H1 (cell line): ENCODE measurements at regions not wholly inside any gene's neighbourhood (a gene's known extent, or its start where the extent isn't known, plus 50 kb on each side); places are given as distances from the start of the nearest gene placed in this dataset.

Source experiments
- CHD1 ChIP-seq: IDR thresholded peaks from 2 replicates; pipeline ENCODE4 v1.6.1; 2012; ENCODE audit warnings: low read depth, low read length, improper control_type of control experiment
- EZH2 ChIP-seq: fragments of 200-600 bp; sonication (generic); IDR thresholded peaks from 2 replicates; pipeline ENCODE4 v1.7.1; 2012; ENCODE audit warnings: low read depth, mild to moderate bottlenecking, moderate library complexity, low read length, inconsistent platforms; ENCODE audit not compliant: severe bottlenecking
- MAFK ChIP-seq: IDR thresholded peaks from 2 replicates; pipeline ENCODE4 v1.6.1; 2012; ENCODE audit warnings: low read depth, mild to moderate bottlenecking, improper control_type of control experiment, low read length
- MAX ChIP-seq: IDR thresholded peaks from 2 replicates; pipeline ENCODE4 v1.6.1; 2012; ENCODE audit warnings: inconsistent platforms
- POLR2A ChIP-seq, 2 experiments: IDR thresholded peaks; 1 replicate in 1 of 2; 2 replicates in 1 of 2; pipeline ENCODE4 v1.6.1; 2011; ENCODE audit warnings: low read depth in 2 of 2, low read length in 2 of 2, mild to moderate bottlenecking in 2 of 2; ENCODE audit errors: control extremely low read depth in 1 of 2
- SUZ12 ChIP-seq: fragments of 200-600 bp; sonication (generic); IDR thresholded peaks from 2 replicates; pipeline ENCODE4 v1.6.1; 2012; ENCODE audit warnings: mild to moderate bottlenecking, inconsistent platforms, low read length, moderate library complexity, mixed read lengths
- ZNF274 ChIP-seq: IDR thresholded peaks from 2 replicates; pipeline ENCODE4 v1.7.0; 2012; ENCODE audit warnings: low read length, borderline replicate concordance; ENCODE audit errors: extremely low read depth

DNA sequence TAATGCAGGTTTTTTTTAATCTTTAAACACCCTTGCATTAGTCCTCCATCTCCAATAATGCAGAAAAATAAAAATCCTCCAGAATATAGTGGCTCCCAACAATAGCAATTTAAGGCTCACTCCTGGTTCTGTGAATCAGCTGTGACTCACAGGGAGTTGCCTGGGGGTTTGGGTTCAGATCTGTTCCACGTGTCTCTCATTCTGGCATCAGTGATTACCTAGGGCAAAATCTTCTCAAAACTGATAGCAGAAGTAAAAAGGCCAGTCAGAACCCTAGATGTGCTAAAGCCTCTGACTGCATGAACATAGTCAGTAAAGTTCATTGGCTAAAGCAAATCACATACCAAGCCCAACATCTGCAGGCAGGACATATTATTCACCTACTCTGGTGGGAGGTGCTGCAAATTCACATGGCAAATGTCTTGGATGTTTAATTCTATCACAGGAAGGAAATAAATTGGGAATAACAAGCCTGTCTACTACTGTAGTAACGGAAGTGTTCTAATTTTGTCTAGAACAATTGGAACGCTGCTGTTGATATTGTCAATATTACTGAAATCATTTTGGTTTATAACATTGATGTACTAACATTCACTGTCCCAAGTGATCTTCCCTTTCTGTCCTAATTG, 364.1 kb upstream of the CNTN4 start (continued):
- TF ChIP-seq MAX, result no peak
- no peak for TF ChIP-seq MAFK
- TF ChIP-seq SUZ12, result no peak
- TF ChIP-seq POLR2A (IDR thresholded peaks at IDR 0.05; ENCODE audit: control extremely low read depth in 1 of 2, low read depth in 2 of 2, low read length in 2 of 2), result no peak
- no peak for TF ChIP-seq ZNF274
- no peak for TF ChIP-seq EZH2
- TF ChIP-seq CHD1, result no peak
- TF ChIP-seq, all 59 proteins: peak for 0
